HG02588 (cell line): ENCODE measurements at regions not wholly inside any gene's neighbourhood (a gene's known extent, or its start where the extent isn't known, plus 50 kb on each side); places are given as distances from the start of the nearest gene placed in this dataset.
"Not testable (repeated sequence)": the region's sequence is repeated elsewhere in the genome, so short reads cannot be mapped to it uniquely, and the experiment has no call there.

ENCODE experiments used
- ATAC-seq: cut with Tn5 transposase; IDR thresholded peaks from one replicate; pipeline ENCODE4 v1.9.1; 2021; ENCODE audit warnings: mild to moderate bottlenecking, moderate library complexity; ENCODE audit not compliant: unreplicated experiment

DNA sequence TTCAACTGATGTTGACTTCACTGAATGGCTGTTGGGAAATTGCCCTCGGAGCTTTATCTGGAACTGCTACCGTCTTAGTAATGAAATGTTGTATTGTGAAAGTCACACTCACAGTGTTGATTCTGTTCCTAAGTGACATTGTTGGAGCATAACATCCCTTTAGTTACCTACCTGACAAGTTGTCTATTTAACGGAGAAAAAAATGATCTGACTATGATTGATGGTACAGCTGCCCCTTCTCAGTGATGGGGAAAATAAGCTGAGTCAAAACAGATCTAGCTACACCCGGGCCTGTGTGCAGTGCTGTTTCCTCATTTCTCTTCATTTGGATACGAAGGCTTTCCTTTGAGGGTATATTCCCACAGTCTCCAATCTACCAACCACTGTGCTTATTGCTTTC is 472.3 kb upstream of the BRINP3 start:
- no peak for ATAC-seq

DNA sequence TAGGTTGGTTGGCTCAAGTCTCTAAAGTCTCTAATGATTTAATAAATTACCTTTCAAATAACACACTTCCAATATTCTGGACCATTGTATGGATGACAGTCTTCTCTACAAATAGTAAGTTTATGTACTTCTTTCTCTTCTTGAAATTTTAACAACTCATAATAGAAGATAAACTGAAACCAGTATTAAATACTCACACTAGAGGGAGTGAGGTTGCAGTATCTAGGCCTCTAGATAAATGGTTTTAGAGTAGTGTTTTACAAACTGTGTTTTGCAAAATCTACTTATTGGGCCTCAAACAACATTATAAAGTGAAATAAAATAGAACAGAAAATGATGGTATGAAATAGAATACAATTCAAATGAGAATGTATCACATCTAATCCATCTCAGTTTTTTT is 479.9 kb upstream of the BRINP3 start:
- no peak for ATAC-seq

DNA sequence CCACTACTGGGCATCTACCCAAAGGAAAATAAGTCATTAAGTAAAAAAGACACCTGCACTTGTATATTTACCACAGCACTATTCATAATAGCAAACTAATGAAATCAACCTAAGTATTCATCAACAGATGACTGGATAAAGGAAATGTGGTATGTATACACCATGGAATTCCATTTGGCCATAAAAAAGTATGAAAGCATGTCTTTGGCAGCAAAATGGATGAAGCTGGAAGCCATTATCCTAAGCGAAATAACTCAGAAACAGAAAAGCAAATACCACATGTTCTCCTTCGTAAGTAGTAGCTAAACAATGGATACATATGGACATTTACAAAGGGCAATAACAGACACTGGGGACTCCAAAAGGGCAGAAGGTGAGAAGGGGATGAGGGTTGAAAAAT is 485.7 kb upstream of the BRINP3 start:
- no peak for ATAC-seq

- no peak for ATAC-seq
These were observed 498.2 kb upstream of the BRINP3 start for GRCh38 chr1:190975827-190976226.

DNA sequence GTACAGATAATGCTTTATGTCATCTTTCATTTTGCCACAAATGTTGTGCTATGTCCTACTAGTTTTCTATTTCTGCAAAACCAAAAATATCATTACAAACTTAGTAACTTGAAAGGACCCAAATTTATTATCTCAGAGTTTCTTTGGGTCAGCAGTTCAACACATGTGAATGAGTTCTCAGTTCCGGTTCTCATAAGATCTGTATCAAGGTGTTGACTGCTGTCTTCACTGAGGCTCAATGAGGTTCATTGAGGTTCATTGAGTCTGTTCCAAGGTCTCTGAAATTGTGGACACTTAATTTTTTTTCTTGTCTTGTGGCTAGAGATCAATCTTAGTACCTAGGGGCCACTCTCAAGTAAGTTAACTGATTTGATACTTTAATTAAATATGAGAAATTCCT is 525.1 kb upstream of the BRINP3 start:
- ATAC-seq, result no peak

GRCh38 chr1:191016765-191017164 is 539.1 kb upstream of the BRINP3 start:
- ATAC-seq, result no peak

GRCh38 chr1:191022856-191023255 is 545.2 kb upstream of the BRINP3 start:
- no peak for ATAC-seq

DNA sequence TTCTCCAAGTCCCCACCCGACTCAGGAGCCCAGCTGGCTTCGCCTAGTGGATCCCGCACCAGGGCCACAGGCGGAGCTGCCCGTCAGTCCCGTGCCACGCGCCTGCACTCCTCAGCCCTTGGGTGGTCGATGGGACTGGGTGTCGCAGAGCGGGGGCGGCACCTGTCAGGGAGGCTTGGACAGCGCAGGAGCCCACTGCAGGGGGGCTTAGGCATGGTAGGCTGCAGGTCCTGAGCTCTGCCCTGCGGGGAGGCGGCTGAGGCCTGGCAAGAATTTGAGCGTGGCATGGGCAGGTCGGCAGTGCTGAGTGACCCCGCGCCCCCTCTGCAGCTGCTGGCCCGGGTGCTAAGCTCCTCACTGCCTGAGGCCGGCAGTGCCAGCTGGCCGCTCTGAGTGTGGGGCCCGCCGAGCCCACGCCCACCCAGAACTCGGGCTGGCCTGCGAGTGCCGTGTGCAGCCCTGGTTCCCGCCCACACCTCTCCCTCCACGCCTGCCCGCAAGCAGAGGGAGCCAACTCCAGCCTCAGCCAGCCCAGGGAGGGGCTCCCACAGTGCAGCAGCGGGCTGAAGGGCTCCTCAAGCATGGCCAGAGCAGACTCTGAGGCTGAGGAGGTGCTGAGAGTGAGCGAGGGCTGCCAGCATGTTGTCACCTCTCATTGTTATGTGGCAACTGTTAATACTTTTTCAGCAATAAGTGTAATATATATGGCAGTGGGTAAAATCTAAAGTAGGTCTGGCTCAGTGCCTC is 548.4 kb upstream of the BRINP3 start:
- no peak for ATAC-seq

GRCh38 chr1:191026828-191027227 is 549.2 kb upstream of the BRINP3 start:
- no peak for ATAC-seq

DNA sequence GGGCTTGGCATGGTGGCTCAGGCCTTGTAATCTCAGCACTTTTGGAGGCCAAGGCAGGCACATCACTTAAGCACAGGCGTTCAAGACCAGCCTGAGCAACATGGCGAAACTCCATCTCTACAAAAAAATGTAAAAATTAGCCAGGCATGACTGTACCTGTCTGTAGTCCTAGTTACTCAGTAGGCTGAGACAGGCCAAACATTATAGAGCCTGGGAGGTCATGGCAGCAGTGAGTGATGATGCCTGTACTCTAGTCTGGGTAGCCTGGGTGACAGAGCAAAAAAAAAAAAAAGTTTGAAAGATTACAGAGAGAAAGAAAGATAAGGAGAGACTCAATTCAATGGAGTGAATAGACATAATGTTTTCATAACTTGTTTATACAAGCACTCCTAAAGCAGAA is 556.5 kb upstream of the BRINP3 start:
- ATAC-seq, result no peak

- ATAC-seq, result no peak
These were observed 565.4 kb upstream of the BRINP3 start for GRCh38 chr1:191043066-191043465.

DNA sequence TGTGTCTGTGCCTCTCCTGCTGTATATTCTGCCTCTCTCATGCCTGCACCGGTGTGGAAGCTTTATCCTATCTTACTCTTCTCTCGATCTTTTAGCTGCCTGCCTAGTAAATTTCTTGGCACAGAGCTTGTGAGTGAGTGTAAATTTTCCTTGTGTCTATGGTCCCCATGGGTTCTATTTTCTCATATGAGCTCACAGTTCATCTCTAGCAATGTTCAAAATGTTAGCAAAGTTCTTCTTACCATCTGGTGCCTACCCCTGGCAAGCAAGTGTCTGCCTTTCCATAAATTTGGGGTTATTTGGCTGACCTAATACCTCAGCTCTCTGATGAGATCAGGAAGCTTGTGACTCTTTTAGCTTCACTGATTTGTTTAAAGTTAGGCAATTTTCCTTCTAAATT is 572.1 kb upstream of the BRINP3 start:
- no peak for ATAC-seq

- ATAC-seq, result no peak
These were observed 575.2 kb upstream of the BRINP3 start for GRCh38 chr1:191052888-191053287.

DNA sequence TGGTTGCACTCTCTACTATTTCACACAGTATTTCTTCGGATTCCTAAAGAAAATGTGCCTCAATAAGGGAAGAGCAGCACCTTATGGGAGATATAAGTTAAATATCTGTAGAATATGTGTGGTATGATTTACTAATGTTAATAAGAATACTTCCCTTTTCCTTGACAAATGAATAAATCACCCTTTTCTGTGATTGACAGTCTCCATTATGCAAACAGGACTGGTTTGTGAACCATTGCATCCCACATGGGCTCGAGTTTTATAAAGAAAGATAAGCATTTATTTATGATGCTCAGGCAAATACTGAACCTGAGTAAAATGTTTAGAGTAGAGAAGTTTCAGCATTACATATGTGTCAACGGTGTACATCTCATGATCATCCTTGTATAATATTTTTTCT is 587.7 kb upstream of the BRINP3 start:
- no peak for ATAC-seq

GRCh38 chr1:191065771-191066170 is 588.1 kb upstream of the BRINP3 start:
- no peak for ATAC-seq

GRCh38 chr1:191074881-191075280 is 597.2 kb upstream of the BRINP3 start:
- ATAC-seq, result no peak

- not testable (repeated sequence) for ATAC-seq
These were observed 605.4 kb upstream of the BRINP3 start for GRCh38 chr1:191083090-191083489.

- ATAC-seq, result no peak
These were observed 607.5 kb upstream of the BRINP3 start for GRCh38 chr1:191085121-191085520.

DNA sequence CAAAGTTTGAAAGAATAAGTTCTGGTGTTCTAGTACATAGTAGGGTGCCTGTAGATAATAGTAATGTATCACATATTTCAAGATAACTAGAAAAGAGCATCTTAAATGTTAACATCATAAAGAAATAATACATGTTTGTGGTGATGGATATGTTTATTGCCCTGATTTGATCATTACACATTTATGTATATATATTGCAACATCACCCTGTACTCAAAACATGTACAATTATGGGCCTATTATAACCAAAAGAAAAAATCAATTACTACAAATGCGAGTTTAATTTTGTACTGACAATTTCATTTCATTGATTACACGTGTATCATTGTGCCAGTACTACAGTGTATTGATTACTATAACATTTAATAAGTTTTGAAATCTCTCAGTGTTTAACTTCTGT is 609.2 kb upstream of the BRINP3 start:
- no peak for ATAC-seq

DNA sequence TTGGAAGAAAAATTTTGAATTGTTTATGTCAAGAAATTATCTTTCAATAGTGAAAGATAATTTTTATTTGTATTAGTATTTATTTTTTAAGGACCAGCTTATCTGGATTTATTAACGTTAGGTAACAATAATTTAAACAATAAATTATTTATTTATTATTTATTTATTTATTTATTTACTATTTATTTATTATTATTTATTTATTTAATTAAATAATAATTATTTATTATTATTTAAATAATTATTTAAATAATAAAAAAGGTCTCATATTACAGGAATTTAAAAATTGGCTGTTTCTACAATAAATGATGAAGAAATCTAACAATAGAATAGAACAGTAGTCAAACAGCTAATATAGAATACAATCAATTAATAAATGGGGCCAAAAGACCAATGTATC is 618.7 kb upstream of the BRINP3 start:
- no peak for ATAC-seq

- no peak for ATAC-seq
These were observed 622.0 kb upstream of the BRINP3 start for GRCh38 chr1:191099696-191100095.

DNA sequence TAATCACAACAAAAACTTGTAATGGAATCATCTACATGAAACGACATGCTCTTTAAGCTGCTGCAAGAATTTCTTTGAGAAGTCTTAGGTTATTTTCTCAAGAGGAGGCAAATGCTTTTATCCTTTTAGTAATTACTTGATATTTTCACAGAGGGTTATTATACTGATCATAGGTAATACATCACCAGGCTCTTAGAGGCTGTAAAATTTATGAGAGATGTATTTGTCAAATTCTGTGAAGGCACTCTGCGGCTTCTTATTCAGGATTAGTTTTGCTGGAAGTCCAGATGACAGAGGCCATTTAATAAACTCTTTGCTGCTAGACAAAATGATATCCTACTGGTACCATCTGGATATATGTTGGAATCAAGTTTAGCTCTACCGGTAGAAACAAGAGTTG is 624.3 kb upstream of the BRINP3 start:
- no peak for ATAC-seq

DNA sequence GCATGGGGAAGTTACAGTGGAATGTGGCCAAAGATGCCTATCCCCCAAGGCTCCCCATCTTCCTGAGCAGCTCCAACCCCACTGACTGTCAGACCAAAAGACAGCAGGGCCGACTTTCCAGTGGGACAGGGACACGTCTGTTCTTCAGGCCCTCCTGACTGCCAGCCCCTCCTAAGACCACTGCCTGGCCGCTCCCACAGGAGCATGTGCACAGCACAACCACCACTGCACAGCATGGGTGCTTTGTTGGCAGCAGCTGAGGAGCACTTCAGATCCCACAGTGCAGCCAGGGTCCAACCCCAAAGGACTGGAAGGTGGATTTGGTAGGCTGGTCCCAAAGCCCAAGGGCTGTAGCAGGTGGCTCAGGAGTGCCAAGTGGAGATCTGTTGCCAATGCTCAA is 648.3 kb upstream of the BRINP3 start:
- ATAC-seq, result no peak
